Body of pancreas (tissue), 4 donors: ENCODE measurements at regions not wholly inside any gene's neighbourhood (a gene's known extent, or its start where the extent isn't known, plus 50 kb on each side); places are given as distances from the start of the nearest gene placed in this dataset.

Experiments used
- ATAC-seq: fragments of 150-250 bp; one replicate; pipeline ENCODE4 v1.9.1; 2016
- DNase-seq, 4 donors: peaks; one replicate each; pipeline ENCODE4 v3.0.0-alpha.2; 2019
- H3K27ac ChIP-seq, 4 donors: fragments of 200-600 bp; sonication (generic); 1 replicate in 3 of 4; 2 replicates in 1 of 4; pipeline versions ENCODE4 v1.5.1 to v1.6.1; 2016 to 2019; ENCODE audit warnings: mild to moderate bottlenecking in 1 of 4, mixed read lengths in 1 of 4, moderate library complexity in 1 of 4
- H3K27me3 ChIP-seq, 2 donors: fragments of 200-600 bp; sonication (generic); one replicate each; pipeline ENCODE4 v1.6.0; 2016; ENCODE audit warnings: mild to moderate bottlenecking in 1 of 2
- H3K36me3 ChIP-seq, 2 donors: fragments of 200-600 bp; sonication (generic); replicated peaks in 1 of 2; 2 replicates each; pipeline ENCODE4 v1.5.1; 2016; ENCODE audit warnings: low read depth in 2 of 2; ENCODE audit not compliant: insufficient read depth in 1 of 2
- H3K4me1 ChIP-seq: fragments of 200-600 bp; sonication (generic); one replicate; pipeline ENCODE4 v1.6.0; 2016
- H3K4me3 ChIP-seq, 2 donors: fragments of 200-600 bp; sonication (generic); 1 replicate in 1 of 2; 2 replicates in 1 of 2; pipeline ENCODE4 v1.5.1; 2016 to 2019
- H3K9me3 ChIP-seq, 3 donors: fragments of 200-600 bp; sonication (generic); 1 replicate in 2 of 3; 2 replicates in 1 of 3; pipeline ENCODE4 v1.5.1; 2016
- POLR2A ChIP-seq, 3 donors: fragments of 450-650 bp; IDR thresholded peaks; one replicate each; pipeline ENCODE4 v1.6.1; 2016; ENCODE audit warnings: antibody characterized with exemption in 3 of 3, mild to moderate bottlenecking in 2 of 3
- WGBS, 2 donors: methylation state at CpG; one replicate each; pipeline ENCODE4 v1.1.5; 2017; 5-methylcytosine and 5-hydroxymethylcytosine counted together
- intact Hi-C: fragments of 100-400 bp; cut with DNase I; formaldehyde crosslinking; loops from one replicate; pipeline ENCODE4 v1.15.1; 2023
- TF ChIP-seq, protein P1 (sequence below), 7 experiments: fragments of 450-650 bp in 4 of 7; fragments of 200-600 bp in 3 of 7; sonication (generic) in 3 of 7; IDR thresholded peaks; one replicate each; pipeline ENCODE4 v1.5.1; 2016 to 2019; ENCODE audit warnings: antibody characterized with exemption in 7 of 7

DNA sequence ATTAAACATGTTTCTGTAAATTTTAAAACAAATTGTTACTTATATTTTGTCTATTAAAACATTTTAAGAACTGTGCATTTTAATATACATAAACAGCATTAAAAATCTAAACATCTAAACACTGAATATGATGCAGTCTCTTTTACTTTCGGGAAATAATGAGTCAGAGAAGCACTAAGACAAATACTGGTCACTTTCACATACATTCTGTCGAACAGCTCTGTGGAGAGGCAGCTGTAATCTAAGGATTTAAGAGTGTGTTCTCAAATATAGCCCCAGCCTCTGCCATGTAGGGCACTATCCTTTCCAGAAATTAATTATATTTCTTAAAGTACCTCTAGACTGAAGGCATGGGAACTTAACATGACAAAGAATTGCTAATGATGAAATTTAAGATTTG, 89.6 kb upstream of the PTGFR start:
- 54 to 55% methylated on average over 2 of the region's 2 CpGs for WGBS, 2 donors
- Histone ChIP-seq H3K36me3 (no peaks in the 10 kb centered on the region), H3K27me3 (no peaks in the 10 kb centered on the region), H3K9me3 (peaks cover 0 to 6% (median 0%) of the 10 kb centered on the region in 3 donors), H3K4me1 (no peaks in the 10 kb centered on the region), H3K27ac (no peak overlapping the region), H3K4me3 (no peak overlapping the region)
- no peak for ATAC-seq
- no peak for DNase-seq
- intact Hi-C loops = no loop called here
- no peak for TF ChIP-seq POLR2A (IDR thresholded peaks at IDR 0.05)
- TF ChIP-seq, protein P1, sequence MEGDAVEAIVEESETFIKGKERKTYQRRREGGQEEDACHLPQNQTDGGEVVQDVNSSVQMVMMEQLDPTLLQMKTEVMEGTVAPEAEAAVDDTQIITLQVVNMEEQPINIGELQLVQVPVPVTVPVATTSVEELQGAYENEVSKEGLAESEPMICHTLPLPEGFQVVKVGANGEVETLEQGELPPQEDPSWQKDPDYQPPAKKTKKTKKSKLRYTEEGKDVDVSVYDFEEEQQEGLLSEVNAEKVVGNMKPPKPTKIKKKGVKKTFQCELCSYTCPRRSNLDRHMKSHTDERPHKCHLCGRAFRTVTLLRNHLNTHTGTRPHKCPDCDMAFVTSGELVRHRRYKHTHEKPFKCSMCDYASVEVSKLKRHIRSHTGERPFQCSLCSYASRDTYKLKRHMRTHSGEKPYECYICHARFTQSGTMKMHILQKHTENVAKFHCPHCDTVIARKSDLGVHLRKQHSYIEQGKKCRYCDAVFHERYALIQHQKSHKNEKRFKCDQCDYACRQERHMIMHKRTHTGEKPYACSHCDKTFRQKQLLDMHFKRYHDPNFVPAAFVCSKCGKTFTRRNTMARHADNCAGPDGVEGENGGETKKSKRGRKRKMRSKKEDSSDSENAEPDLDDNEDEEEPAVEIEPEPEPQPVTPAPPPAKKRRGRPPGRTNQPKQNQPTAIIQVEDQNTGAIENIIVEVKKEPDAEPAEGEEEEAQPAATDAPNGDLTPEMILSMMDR (IDR thresholded peaks at IDR 0.05) = no peak

DNA sequence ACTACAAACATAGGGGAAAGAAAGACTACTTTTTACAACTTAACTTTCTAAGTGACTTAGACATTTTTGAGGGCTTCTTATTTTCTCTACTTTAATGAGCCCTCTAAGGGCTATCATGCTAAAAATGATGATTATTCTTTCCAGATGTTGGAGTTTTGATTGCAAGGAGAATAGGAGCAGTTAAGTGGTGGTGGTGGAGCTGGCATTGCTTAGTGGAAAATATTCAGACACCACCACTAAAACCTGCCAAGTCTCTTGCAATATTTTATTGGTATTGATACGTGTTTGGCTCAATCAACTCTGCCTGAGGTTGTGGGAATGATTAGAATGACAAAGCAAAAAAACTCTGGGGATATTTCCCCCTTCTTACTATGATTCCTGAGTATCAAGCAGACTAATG, 82.6 kb upstream of the PTGFR start:
- ATAC-seq (no peak), DNase-seq (no peak)
- H3K4me3 ChIP-seq = no peak overlapping the region
- no peak overlapping the region for H3K27ac ChIP-seq
- no peak for TF ChIP-seq POLR2A (IDR thresholded peaks at IDR 0.05)
- TF ChIP-seq, protein P1 (IDR thresholded peaks at IDR 0.05) = no peak
- H3K36me3 ChIP-seq = no peaks in the 10 kb centered on the region
- 50 to 64% methylated on average over 1 of the region's 1 CpG for whole genome bisulfite sequencing, 2 donors
- H3K4me1 ChIP-seq = no peaks in the 10 kb centered on the region
- no peaks in the 10 kb centered on the region for H3K27me3 ChIP-seq
- intact Hi-C loops = no loop called here
- H3K9me3 ChIP-seq = peaks cover 0 to 23% (median 0%) of the 10 kb centered on the region in 3 donors

DNA sequence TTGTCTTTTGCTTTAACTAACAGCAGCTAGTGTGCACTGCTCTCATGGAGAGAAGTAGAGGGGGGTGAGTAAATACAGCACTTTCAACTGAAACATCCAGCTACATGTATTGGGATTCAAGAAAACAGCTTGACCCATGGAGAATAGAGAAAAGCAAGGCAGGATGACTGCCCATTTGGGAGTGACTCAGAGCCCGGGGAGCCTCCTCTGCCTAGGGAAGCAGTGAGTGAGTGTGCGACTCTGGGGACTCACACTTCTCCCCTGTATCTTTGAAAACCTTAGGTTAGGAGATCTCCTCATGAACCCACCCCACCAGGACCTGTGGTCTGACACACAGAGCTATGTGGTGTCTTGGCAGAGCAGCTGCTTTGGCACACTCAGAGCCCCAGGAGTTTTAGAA, 82.0 kb upstream of the PTGFR start:
- no peaks in the 10 kb centered on the region for H3K4me1 ChIP-seq
- ATAC-seq (no peak), DNase-seq (no peak)
- H3K4me3 ChIP-seq = no peak overlapping the region
- peaks cover 0 to 23% (median 0%) of the 10 kb centered on the region in 3 donors for H3K9me3 ChIP-seq
- intact Hi-C loops = no loop called here
- 73 to 85% methylated on average over 2 of the region's 2 CpGs for WGBS, 2 donors
- H3K36me3 ChIP-seq = no peaks in the 10 kb centered on the region
- no peak overlapping the region for H3K27ac ChIP-seq
- no peaks in the 10 kb centered on the region for H3K27me3 ChIP-seq
- TF ChIP-seq POLR2A (IDR thresholded peaks at IDR 0.05) = no peak
- TF ChIP-seq, protein P1 (IDR thresholded peaks at IDR 0.05) = no peak

- peaks cover 0 to 19% (median 0%) of the 10 kb centered on the region in 3 donors for H3K9me3 ChIP-seq
- WGBS, 2 donors = 81 to 100% methylated on average over 2 of the region's 2 CpGs
- H3K4me3 ChIP-seq = no peak overlapping the region
- ATAC-seq (no peak), DNase-seq (no peak)
- H3K36me3 ChIP-seq = no peaks in the 10 kb centered on the region
- no peaks in the 10 kb centered on the region for H3K27me3 ChIP-seq
- H3K27ac ChIP-seq = no peak overlapping the region
- intact Hi-C loops = no loop called here
- no peaks in the 10 kb centered on the region for H3K4me1 ChIP-seq
- TF ChIP-seq POLR2A (IDR thresholded peaks at IDR 0.05) = no peak
- TF ChIP-seq, protein P1 (IDR thresholded peaks at IDR 0.05) = no peak
These were observed 80.1 kb upstream of the PTGFR start for GRCh38 chr1:78410643-78411042.

GRCh38 chr1:78411707-78412106, 79.1 kb upstream of the PTGFR start:
- no peak for TF ChIP-seq POLR2A (IDR thresholded peaks at IDR 0.05)
- TF ChIP-seq, protein P1 (IDR thresholded peaks at IDR 0.05) = no peak
- ATAC-seq (no peak), DNase-seq (no peak)
- no peak overlapping the region for H3K4me3 ChIP-seq
- H3K9me3 ChIP-seq = peaks cover 0 to 17% (median 0%) of the 10 kb centered on the region in 3 donors
- intact Hi-C loops = no loop called here
- H3K36me3 ChIP-seq = no peaks in the 10 kb centered on the region
- H3K27me3 ChIP-seq = no peaks in the 10 kb centered on the region
- H3K4me1 ChIP-seq = no peaks in the 10 kb centered on the region
- WGBS, 2 donors = 39 to 47% methylated on average over 3 of the region's 3 CpGs
- H3K27ac ChIP-seq = no peak overlapping the region
